Fibroblast of upper back skin (primary cell): ENCODE measurements at regions not wholly inside any gene's neighbourhood (a gene's known extent, or its start where the extent isn't known, plus 50 kb on each side); places are given as distances from the start of the nearest gene placed in this dataset.

Experiments
- DNase-seq: peaks from one replicate; pipeline ENCODE4 v3.0.0-alpha.2; 2013

DNA sequence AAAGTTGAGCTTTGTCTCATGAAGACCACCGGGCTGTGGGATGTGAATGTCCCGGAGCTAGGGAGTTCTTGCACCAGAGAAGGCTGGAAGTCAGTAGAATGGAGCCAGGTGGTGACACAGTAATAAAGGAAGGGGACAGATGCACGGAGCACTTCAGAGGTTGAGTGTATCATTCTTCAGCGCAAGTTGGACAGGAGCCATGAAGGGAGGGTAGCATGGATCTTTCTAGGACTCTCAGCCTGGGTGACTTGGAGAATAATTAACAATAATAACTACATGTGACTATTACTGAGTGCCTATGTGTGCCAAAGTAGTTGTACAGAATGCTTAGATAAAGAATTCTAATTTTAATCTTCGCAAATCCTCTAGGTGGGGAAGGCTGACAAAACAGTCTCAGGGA lies 258.7 kb upstream of the AJAP1 start:
- no peak for DNase-seq

DNA sequence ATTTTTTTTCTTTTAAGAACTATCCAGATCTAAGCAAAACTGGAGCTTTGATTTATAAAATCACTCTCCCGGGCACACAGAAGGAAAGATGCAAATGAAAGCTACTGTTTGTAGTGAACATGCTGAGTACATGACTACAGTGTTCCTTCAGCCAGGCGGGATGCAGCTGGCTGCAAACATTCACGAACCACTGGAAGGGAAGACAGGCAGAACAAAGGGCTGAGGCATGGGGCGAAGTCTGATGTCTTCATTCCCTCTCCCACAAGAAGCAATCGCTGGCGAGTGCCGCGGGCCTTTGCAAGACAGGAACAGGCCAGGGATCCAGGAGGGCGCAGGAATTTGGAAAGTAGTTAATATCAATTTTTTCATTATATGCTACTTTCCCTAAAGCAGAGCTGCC lies 257.9 kb upstream of the AJAP1 start:
- DNase-seq: no peak

- no peak for DNase-seq
Observed at GRCh38 chr1:4397196-4397595, 257.2 kb upstream of the AJAP1 start.

DNA sequence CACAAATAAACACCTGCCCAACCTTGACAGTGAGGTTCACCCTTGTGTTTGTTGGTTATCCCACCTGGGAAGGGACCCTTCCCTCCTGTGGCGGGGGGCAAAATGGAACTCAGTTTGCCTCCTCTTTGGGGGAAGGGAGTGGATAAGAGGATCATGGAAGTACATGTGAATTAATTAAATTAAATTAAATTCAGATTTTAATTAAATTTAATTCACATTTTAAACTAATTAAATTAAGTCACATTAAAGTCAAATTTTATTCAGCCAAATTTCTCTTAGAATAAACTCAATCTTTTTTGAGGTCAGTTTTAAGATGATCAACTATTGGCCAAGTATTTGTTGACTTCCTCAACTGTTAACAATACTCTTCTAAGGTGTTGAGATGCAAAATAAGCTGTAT lies 252.4 kb upstream of the AJAP1 start:
- DNase-seq: no peak

DNA sequence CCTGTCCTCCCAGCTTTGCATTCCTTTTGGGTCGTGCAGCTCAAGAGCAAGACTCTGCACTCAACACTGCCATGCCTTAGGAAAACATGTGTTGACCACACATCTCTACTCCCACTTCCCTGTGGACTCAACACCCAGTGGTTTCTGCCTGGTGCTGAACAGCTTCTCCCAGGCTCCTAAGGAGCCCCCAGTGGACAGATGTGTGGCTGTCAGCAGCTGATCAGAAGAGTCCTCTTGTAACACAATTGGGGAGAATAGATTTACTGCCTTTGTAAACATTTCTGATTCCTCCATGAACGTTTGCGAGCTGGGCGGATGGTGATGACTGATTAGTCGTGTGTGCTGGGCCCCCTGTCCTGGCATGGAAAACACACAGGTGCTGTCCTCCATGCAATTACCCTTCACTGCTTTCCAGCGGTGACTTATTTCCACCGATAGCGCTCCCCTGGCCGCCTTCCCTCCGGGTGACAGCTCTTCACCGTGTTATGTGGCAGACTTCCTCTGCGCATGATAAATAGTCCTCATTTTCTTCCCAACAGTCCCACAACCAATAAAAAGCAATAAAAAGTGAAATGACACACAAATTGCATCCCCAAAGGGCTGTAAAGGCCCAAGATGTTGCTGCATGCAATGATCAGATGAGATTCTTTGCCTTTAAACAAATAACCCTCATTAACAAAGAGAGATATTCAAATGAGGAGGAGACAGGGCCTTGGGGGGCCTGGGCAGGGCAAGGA lies 249.4 kb upstream of the AJAP1 start:
- no peak for DNase-seq

- no peak for DNase-seq
Observed at GRCh38 chr1:4407851-4408250, 246.6 kb upstream of the AJAP1 start.

GRCh38 chr1:4408380-4408779 lies 246.0 kb upstream of the AJAP1 start:
- DNase-seq: no peak

DNA sequence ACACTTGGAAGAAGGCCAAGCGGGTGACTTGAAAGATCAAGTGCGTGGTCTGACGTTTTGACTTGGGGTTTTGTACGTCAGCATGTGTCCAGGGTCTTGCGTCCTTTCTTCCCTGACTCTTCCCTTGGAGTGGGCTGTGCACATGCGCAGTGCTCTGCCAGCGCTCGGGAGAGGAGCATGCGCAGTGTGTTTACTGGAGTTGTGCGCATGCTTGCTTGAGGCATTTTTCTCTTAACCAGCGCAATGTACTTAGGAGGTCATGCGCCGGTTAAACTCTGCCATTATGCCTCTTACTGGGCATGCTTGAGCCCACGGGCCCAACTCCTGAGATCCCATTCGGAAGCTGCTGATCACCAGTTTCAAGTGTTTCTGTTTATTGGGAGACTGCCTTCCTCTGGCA lies 242.5 kb upstream of the AJAP1 start:
- no peak for DNase-seq

GRCh38 chr1:4415476-4415875 lies 238.9 kb upstream of the AJAP1 start:
- no peak for DNase-seq

- DNase-seq: no peak
Observed at GRCh38 chr1:4416189-4416588, 238.2 kb upstream of the AJAP1 start.

- no peak for DNase-seq
Observed at GRCh38 chr1:4418021-4418420, 236.4 kb upstream of the AJAP1 start.

DNA sequence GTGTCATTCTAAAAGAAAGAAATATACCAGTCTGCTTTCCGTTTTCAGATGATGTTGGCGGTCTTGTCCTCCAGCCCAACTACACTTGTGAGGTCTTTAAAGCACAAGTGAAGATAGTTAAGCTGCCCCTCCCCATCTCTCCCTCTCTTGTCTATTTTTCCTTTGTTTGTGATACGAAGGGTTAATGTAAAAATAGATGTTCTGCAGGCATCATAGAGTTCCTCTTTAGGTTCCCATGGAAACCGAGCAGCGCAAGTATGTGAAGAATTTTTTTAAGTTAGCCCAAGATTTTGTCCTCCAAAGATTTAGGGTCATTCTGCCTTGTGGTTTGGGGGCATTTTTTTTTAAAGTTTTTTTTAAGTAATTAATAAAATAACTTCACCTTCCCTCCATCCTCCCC lies 232.4 kb upstream of the AJAP1 start:
- no peak for DNase-seq

- DNase-seq: no peak
Observed at GRCh38 chr1:4422504-4423289, 231.7 kb upstream of the AJAP1 start.

GRCh38 chr1:4424254-4424653 lies 230.2 kb upstream of the AJAP1 start:
- DNase-seq: no peak

- no peak for DNase-seq
Observed at GRCh38 chr1:4424766-4425165, 229.6 kb upstream of the AJAP1 start.

- no peak for DNase-seq
Observed at GRCh38 chr1:4425892-4426291, 228.5 kb upstream of the AJAP1 start.

DNA sequence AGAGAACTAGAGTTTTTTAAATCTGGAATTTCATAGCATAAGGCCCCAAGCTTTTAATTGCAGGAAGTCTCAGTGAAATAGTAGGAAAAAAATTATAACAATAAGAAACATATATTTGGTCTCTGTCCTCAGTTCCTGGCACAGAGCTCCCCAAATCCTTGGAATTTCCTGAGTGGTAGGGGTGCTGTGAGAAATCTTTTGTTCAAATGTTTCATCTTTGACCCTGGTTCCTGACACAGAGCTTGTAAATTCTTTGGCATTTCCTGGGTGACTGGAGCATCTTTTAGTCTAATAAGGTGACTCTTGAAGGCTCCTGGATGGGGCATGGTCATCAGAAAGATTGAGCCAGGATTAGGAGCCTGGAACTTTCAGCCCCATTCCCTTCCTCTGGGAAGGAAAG lies 225.7 kb upstream of the AJAP1 start:
- DNase-seq: no peak

GRCh38 chr1:4430406-4431365 lies 223.7 kb upstream of the AJAP1 start:
- DNase-seq: no peak

DNA sequence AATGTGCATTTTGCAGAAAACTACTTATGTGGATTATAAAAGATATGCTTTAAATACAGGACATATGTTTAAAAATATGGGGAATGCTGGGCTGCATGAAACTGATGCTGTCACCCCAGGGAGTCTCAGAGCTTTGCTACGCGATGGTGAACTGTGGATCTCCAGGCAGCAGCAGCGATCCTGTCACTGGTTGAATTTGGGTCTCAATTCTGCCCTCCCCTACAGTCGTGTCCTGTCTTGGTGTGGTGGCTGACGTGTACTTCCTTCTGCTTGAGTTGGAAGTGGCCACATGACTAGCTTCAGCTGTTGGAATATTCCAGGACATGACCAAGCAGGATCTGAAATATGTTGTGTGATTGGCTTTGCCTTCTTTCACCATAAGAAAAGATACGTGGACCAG lies 222.9 kb upstream of the AJAP1 start:
- DNase-seq: no peak

GRCh38 chr1:4433075-4433474 lies 221.3 kb upstream of the AJAP1 start:
- no peak for DNase-seq

DNA sequence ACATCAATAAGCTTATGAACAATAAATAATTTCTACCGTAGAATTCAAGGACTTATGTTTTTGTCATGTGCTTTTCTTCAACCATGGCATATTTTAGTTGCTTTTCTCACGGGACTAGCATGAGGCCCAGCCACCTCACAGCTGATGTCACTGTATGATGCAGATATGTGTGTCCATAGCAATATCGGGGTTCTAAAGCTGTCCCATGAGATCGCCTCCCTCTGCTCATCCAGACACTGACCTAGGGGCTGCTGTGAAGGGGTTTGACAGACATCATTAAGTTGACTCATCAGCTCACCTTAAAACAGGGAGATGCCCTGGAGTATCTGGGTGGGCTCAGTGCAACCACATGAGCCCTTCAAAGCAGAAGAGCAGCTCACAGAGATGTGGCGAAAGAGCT lies 210.3 kb upstream of the AJAP1 start:
- no peak for DNase-seq

DNA sequence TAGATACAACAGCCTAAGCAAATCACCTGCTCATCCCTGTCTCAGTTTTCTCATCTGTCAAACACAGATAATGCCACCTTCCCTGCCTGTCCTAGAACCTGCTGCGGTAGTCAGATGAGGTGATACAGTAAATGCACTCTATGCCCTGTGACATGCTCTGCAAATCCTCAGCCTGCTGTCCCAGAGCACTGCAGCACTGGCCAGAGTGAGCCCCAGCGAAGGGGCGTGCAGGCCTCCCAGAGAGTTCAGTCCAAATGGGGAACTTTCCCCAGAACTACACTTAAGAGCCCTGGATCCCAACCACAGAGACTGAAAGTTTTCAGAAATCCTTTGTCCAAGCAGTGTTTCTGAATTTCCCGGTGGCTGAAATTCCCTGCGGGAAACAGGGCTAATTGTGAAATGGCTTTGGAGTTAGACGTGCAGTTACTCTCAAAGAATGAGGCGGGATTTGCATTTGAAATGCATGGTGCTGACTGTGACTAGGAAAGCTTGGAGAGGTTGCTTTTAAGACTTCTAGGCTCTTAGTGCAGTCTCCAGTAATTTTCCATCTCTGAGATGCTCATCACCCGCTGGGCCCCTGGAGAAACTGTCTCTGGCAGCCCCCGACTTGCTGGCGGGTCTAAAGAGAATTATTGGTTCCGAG lies 206.5 kb upstream of the AJAP1 start:
- no peak for DNase-seq

DNA sequence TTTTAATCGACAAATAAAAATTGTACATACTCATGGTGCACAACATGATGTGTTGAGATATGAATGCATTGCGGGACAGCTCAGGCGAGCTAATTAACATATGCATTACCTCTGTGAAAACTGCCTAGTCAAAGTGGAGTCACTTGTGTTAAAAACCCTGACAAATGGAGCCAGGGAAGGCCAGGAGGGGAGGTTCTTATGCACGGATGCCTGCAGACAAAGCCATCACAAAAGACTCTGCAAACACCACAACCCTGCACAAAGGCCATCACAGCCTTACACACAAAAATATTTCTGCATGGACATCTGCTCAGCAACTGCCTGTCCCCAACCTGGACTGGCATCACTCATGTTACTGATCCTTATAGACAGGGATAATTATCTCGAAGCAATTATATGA lies 204.4 kb upstream of the AJAP1 start:
- DNase-seq: no peak
